Psoas muscle (tissue), 7 donors: ENCODE measurements at regions not wholly inside any gene's neighbourhood (a gene's known extent, or its start where the extent isn't known, plus 50 kb on each side); places are given as distances from the start of the nearest gene placed in this dataset.

Source experiments
- ATAC-seq, 4 donors: fragments of 200-7000 bp; cut with Tn5 transposase; one replicate each; pipeline ENCODE4 v1.9.1; 2020; ENCODE audit warnings: moderate library complexity in 3 of 4, mild to moderate bottlenecking in 2 of 4
- DNase-seq, 2 donors: peaks; one replicate each; pipeline ENCODE4 v3.0.0-alpha.2; 2020
- H3K27ac ChIP-seq: fragments of 200-600 bp; one replicate; pipeline ENCODE4 v1.8.0; 2022
- H3K27me3 ChIP-seq, 3 donors: fragments of 200-600 bp in 1 of 3; one replicate each; pipeline versions ENCODE4 v1.6.1 to v1.8.0; 2013 to 2022; ENCODE audit warnings: low read length in 2 of 3, mild to moderate bottlenecking in 2 of 3, moderate library complexity in 1 of 3; ENCODE audit not compliant: insufficient read depth in 3 of 3
- H3K36me3 ChIP-seq, 2 donors: fragments of 200-600 bp in 1 of 2; one replicate each; pipeline versions ENCODE4 v1.6.1 to v1.8.0; 2013 to 2022; ENCODE audit warnings: low read depth in 1 of 2, mild to moderate bottlenecking in 1 of 2, moderate library complexity in 1 of 2; ENCODE audit not compliant: insufficient read depth in 1 of 2
- H3K4me1 ChIP-seq: fragments of 200-600 bp; one replicate; pipeline ENCODE4 v1.8.0; 2022
- H3K4me3 ChIP-seq: fragments of 200-600 bp; one replicate; pipeline ENCODE4 v1.8.0; 2022; ENCODE audit warnings: mild to moderate bottlenecking
- H3K9me3 ChIP-seq: fragments of 200-600 bp; one replicate; pipeline ENCODE4 v1.8.0; 2022
- CTCF ChIP-seq: fragments of 200-600 bp; IDR thresholded peaks from one replicate; pipeline ENCODE4 v1.8.0; 2022; ENCODE audit warnings: antibody characterized with exemption
- WGBS, 3 donors: extraction: QIAGEN DNeasy Blood & Tissue Kit; methylation state at CpG; one replicate each; pipeline versions ENCODE4 v1.1.6 to v1.1.7; 2013; 5-methylcytosine and 5-hydroxymethylcytosine counted together
- intact Hi-C, 2 donors: fragments of 100-400 bp; cut with DNase I; formaldehyde crosslinking; loops; one replicate each; pipeline versions ENCODE4 v1.11.0 to v1.14.2; 2022
- donor health status: healthy with polysubstance abuse.
- donor health status: DM: no; HTN: no; CAD: no; lungs with moderate emphysema.
- donor health status: Bipolar disorder and iron deficiency.
- donor health status: healthy.
- donor health status: DM: yes; HTN: yes; CAD: no.
- donor health status: DM: no; HTN: no; CAD: no.
- donor health status: DM: yes; HTN: yes; CAD: no.

- Histone ChIP-seq H3K27ac (no peak overlapping the region), H3K27me3 (no peaks in the 10 kb centered on the region), H3K4me3 (no peak overlapping the region), H3K4me1 (no peaks in the 10 kb centered on the region), H3K36me3 (no peaks in the 10 kb centered on the region), H3K9me3 (no peaks in the 10 kb centered on the region)
- 52 to 60% (median 52%) methylated on average over 1 of the region's 1 CpG for WGBS, 3 donors
- ATAC-seq (no peak), DNase-seq (no peak)
- intact Hi-C loops = no loop called here
- no peak for TF ChIP-seq CTCF
These were observed 228.9 kb upstream of the TTC29 start for GRCh38 chr4:147174591-147174990.

- no peak for TF ChIP-seq CTCF
- H3K27ac ChIP-seq = no peak overlapping the region
These were observed 229.9 kb upstream of the TTC29 start for GRCh38 chr4:147175460-147176025.

GRCh38 chr4:147182041-147182440 is 236.4 kb upstream of the TTC29 start:
- intact Hi-C loops = no loop called here
- no peak for TF ChIP-seq CTCF
- H3K9me3 ChIP-seq = no peaks in the 10 kb centered on the region
- no peaks in the 10 kb centered on the region for H3K36me3 ChIP-seq
- DNase-seq = no peak
- H3K4me3 ChIP-seq = no peak overlapping the region
- H3K27me3 ChIP-seq = no peaks in the 10 kb centered on the region
- H3K27ac ChIP-seq = no peak overlapping the region
- WGBS, 3 donors = 64 to 72% (median 67%) methylated on average over 2 of the region's 2 CpGs
- ATAC-seq = no peak
- no peaks in the 10 kb centered on the region for H3K4me1 ChIP-seq

More at GRCh38 chr4:147175460-147176025, 229.9 kb upstream of the TTC29 start:
- ATAC-seq (no peak), DNase-seq (no peak)
- 82 to 90% (median 85%) methylated on average over 1 of the region's 1 CpG for WGBS, 3 donors
- intact Hi-C loops = no loop called here
- Histone ChIP-seq H3K27me3 (no peaks in the 10 kb centered on the region), H3K4me3 (no peak overlapping the region), H3K4me1 (no peaks in the 10 kb centered on the region), H3K9me3 (no peaks in the 10 kb centered on the region), H3K36me3 (no peaks in the 10 kb centered on the region)

GRCh38 chr4:147192679-147193078 is 247.0 kb upstream of the TTC29 start:
- H3K9me3 ChIP-seq = no peaks in the 10 kb centered on the region
- no peak overlapping the region for H3K4me3 ChIP-seq
- ATAC-seq = no peak
- H3K27me3 ChIP-seq = no peaks in the 10 kb centered on the region
- intact Hi-C loops = no loop called here
- TF ChIP-seq CTCF = no peak
- DNase-seq = no peak
- H3K36me3 ChIP-seq = no peaks in the 10 kb centered on the region
- no peak overlapping the region for H3K27ac ChIP-seq
- no peaks in the 10 kb centered on the region for H3K4me1 ChIP-seq

GRCh38 chr4:147194114-147194513 is 248.4 kb upstream of the TTC29 start:
- WGBS, 3 donors = 49 to 56% (median 53%) methylated on average over 3 of the region's 3 CpGs
- H3K36me3 ChIP-seq = no peaks in the 10 kb centered on the region
- no peaks in the 10 kb centered on the region for H3K4me1 ChIP-seq
- DNase-seq (no peak), ATAC-seq (no peak)
- TF ChIP-seq CTCF = no peak
- H3K27ac ChIP-seq = no peak overlapping the region
- intact Hi-C loops = no loop called here
- no peak overlapping the region for H3K4me3 ChIP-seq
- no peaks in the 10 kb centered on the region for H3K27me3 ChIP-seq
- no peaks in the 10 kb centered on the region for H3K9me3 ChIP-seq
